HG03025 (cell line): ENCODE measurements at regions not wholly inside any gene's neighbourhood (a gene's known extent, or its start where the extent isn't known, plus 50 kb on each side); places are given as distances from the start of the nearest gene placed in this dataset.
A peak's percentile ranks its signal among the peaks of the same experiment; 100 is the strongest.
"Not testable (repeated sequence)": the region's sequence is repeated elsewhere in the genome, so short reads cannot be mapped to it uniquely, and the experiment has no call there.

Source experiments
- ATAC-seq: cut with Tn5 transposase; IDR thresholded peaks from one replicate; pipeline ENCODE4 v1.9.1; 2021; ENCODE audit warnings: mild to moderate bottlenecking, moderate library complexity; ENCODE audit not compliant: unreplicated experiment, low FRiP score

GRCh38 chr1:101365878-101366277, 129.1 kb downstream of the S1PR1 start:
- no peak for ATAC-seq

DNA sequence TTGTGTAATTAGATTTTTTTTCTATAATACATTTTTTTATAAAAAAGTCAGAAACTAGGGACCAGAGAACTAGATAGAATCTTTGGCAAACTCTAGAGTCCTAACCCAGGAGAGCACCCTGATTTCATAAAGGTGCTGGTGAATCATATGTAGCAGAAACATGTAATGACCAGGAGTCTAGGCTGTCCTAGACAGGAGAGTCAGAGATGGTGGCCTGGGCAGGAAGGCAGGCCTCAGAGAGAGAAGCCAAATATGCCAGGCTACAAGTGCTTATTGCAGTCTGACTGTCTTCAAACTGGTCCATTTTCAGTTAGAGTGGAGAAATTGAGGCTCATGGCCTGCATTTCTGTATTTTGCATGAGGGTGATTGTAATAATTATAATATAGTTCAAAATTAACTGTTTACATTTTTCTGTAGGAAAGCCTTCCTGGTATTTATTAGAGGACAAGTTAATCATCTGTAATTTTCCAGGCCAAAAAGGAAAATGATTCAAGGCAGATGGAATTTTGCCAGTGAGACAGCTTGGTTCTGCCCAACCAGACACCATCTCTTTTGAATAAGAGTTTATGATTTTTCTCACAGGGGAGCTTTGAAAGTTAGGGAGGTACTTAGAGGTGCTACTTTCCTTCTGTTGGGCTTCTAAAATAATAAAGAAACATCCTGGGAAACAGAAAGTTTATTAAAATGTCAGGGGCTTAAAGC, 129.8 kb downstream of the S1PR1 start:
- no peak for ATAC-seq

DNA sequence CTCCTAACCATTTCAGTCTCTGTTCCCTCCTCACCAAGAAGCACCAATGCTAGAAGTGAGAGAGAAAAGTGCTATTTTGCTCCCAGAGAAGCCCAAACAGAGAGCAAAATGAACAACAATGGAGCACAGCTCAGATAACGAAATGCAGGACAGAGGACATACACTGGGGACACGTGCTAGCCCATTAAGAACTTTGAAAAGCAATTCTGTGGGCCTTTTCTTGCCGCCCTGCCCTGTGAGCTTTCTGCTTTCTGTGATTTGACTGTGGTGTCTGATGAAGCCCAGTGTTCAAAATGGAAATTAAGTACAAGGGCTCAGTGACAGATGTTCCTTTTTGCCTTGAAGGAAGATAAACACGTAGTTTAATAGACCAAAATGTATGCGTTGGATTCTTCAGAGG, 130.8 kb downstream of the S1PR1 start:
- no peak for ATAC-seq

DNA sequence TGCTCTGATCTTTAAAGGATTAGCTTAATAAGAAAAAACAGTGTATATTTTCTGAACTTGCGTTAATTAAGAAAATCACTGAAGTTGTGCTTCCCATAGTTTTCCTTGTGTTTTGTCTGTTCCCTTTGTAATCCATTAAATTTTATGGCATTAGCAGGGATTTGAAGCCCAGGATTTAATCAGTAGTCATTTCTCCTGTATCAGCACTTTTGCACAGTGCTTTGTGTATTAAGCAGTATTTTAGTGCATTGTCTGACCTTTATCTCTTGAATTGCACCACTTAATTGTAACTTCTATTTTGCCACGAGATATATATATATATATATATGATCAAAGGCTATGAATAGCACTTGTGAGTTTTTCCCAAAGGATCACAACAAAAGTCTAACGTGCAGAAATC, 133.7 kb downstream of the S1PR1 start:
- ATAC-seq: no peak

DNA sequence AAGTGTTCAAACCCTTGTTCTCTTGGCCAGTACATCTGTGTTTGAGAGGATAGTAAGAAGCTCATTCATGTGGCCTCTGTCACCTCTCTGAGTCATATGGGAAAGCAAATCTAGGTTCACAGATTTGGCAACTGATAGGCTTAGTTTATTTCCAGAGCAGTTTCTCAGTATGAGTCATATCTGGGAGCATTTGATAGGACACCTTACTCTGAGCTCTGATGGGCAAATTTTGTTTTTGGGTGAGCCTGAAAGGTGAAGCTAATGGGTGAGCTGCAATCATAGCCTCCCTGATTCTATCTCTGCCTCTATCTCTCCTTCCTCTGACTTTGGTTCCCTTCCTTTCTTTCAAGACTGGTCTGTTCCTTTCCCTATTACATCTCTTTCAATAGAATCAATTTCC, 134.4 kb downstream of the S1PR1 start:
- peak; percentile 87 for ATAC-seq

- no peak for ATAC-seq
Observed at GRCh38 chr1:101373570-101373969, 136.8 kb downstream of the S1PR1 start.

DNA sequence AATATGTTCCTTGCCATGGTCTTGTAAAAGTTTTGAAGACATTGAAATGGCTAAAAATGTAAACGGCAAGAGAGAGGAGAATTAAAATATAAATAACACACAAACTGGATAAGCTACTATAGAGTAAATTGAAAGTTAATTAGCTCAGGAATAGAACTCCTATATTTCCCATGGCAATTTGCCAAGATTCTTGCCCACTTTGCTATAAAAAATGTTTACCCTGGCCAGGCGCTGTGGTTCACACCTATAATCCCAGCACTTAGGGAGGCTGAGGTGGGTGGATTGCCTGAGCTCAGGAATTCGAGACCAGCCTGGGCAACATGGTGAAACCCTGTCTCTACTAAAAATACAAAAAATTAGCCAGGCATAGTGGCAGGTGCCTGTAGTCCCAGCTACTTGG, 138.6 kb downstream of the S1PR1 start:
- not testable (repeated sequence) for ATAC-seq

DNA sequence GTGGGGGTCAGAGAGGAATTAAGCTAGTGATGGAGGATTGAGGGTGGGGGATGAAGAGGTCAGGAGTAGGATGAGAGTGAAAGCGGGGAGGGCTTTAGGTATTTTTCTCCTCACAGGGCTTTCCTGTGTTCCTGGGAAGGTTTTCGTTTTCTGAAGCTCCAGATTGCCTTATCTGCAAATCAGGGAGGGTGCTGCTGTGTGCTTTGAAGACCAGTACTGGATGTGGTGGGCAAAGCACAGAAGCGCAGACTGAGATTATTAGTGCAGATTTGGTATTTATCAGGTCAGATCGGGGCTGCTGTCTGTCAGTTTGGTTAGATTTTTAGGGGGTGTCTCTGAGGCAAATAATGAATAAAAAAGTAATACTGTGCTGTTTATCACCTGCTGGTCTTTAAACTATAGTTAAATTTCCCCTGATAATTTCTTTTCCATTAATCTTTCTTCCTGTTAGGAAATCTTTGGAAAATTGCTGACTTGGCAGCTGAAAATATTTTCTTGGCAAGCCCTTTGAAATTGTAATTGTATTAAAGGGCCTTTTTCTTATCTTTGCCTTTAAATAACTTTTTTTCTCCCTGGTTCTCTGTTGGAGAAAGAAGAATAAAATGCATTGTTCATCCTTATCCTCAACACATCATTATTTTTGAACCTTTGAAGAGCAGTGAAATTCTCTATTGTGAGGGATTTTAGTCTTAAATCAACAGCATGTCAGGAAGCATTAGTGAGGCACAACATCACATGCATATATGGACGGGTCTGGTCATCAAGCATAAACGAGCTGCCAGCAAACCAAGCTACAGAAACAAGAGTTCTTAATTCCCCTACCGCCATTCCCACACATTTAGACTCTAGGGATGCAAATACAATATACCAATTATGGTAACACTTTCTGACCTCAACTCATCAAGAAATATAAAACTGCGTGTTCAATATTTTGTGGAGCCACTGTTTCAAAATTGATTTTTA, 139.6 kb downstream of the S1PR1 start:
- ATAC-seq: no peak

DNA sequence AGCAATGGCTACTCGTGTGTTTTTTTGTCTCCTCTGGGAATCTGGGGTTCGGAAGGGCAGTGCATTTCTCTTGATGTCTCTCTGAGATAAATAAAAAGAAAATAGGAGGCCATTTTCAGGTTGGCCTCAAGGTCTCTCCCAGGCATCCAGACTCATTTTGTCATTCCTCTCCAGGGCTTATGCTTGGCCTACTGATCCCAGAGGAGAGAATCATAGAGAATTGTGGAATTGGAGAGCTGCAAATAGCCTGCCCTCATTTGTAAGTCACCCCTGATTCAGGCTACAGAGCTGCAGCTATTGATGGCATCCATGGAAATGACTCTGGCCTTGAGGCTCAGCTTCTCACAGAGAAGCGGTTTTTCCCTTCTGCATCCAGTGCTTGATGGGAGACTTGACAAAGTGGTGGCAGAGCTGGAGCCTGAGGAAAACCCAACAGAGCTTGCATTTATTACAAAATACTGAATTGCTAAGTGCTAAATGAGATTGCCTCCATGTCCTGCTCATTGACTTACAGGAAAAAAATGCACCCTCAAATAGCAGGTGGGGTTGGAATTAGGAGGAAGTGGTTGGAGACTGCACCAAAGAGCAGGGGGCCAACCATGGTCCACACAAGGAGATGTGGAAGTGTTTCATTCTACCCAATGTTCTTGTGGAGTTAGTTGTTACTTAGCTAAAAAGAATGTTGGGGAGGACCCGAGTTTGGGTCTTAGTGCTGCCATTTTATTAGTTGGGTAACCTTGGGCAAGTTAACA, 140.4 kb downstream of the S1PR1 start:
- ATAC-seq: no peak

- no peak for ATAC-seq
Observed at GRCh38 chr1:101379037-101379436, 142.2 kb downstream of the S1PR1 start.

DNA sequence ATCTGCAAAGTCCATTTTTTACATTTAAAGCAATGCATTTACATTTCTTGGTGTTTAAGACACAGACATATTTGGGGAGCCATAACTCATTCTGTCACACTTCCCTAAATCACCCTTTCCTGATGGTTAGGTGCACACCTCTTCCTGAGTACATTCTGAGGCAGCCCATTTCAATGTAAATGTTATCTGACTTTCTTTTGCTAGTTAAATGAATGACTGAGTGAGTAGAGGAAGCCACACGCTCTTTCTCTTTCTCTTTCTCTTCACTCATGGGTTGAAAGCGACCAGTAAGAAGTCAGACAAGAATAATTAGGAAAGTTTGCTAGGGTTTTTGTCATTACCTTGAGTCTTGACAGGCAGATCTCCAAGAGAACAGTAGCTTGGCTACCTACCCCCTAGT, 143.1 kb downstream of the S1PR1 start:
- peak; percentile 97 for ATAC-seq

GRCh38 chr1:101382135-101382534, 145.3 kb downstream of the S1PR1 start:
- ATAC-seq: no peak

GRCh38 chr1:101388904-101389546, 152.2 kb downstream of the S1PR1 start:
- peak; percentile 87 for ATAC-seq

- no peak for ATAC-seq
Observed at GRCh38 chr1:101389547-101389929, 152.7 kb downstream of the S1PR1 start.

GRCh38 chr1:101392552-101392951, 155.7 kb downstream of the S1PR1 start:
- no peak for ATAC-seq

GRCh38 chr1:101394041-101394440, 157.2 kb downstream of the S1PR1 start:
- ATAC-seq: no peak

- ATAC-seq: no peak
Observed at GRCh38 chr1:101399222-101399621, 162.4 kb downstream of the S1PR1 start.

DNA sequence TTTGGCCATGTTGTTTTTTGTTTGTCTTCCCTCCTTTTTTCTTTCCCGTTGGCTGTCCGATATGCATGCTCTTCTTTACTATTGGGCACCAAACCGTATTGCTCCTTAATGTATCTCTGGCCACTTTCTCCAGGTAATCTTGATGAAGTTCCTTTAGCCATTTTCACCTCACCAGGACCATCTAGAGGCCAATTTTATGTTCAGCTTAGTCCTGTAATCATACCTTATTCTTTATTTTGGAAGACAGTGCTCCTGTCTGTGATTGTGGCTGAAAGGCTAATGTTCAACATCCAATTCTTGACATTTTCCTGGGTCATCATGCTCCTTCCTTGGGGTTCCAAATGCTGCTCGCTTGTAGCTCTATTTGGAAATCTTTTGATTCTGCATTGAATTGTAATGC, 169.5 kb downstream of the S1PR1 start:
- ATAC-seq: no peak

DNA sequence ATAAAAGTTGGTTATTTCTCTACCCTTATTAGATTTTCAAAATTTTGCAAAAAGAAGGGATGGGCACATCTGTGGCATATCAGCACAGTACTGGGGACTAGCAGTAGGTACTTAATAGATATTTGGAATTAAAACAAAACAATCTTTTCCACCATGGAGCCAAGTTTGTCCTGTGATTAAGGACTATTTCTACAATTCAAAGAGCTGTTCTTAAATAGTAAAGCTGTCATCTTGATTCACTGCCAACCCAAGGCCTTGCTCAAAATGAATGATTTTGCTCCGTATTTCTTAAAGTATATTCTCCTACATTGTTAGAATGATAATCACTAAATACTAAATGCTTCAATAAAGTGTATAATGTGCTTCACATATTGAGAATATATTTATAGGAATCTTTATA, 169.9 kb downstream of the S1PR1 start:
- ATAC-seq: no peak

- ATAC-seq: peak; percentile 90
Observed at GRCh38 chr1:101407505-101408211, 170.8 kb downstream of the S1PR1 start.
